ENCODE measurements at regions not wholly inside any gene's neighbourhood (a gene's known extent, or its start where the extent isn't known, plus 50 kb on each side); places are given as distances from the start of the nearest gene placed in this dataset.

DNA sequence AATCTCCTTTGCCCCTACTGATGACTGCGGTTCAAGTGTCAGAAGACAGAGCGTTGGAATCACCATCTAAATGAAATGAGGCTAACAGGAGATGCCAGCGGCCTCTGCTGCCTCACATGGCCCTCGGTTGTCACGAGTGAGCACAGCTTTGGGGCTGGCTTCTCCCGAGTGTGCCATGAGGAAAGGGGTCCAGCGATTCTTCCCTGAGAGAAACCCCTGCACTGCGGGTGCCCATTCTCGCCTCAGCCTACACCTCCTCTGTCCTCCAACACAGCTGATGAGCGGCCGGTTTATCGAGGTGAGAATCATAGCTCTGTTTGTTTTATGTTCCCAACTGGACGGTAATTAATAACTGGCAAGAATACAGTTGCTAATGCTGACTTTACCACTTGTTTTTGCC lies 144.7 kb upstream of the RPS6KA2 start:
- H3K36me3 ChIP-seq (ENCODE audit: control insufficient read depth, insufficient read depth, low read length) = no peaks in the 10 kb centered on the region
- TF ChIP-seq CTCF (IDR thresholded peaks at IDR 0.05; ENCODE audit: insufficient read depth, low read length, severe bottlenecking) = no peak
- no peak overlapping the region for H3K4me3 ChIP-seq (ENCODE audit: low read depth, low read length)
- H3K27me3 ChIP-seq (ENCODE audit: control insufficient read depth, insufficient read depth, low read length) = peaks cover 2% of the 10 kb centered on the region
- FAIRE-seq (no peak), DNase-seq (ENCODE audit: low read depth) (no peak)

DNA sequence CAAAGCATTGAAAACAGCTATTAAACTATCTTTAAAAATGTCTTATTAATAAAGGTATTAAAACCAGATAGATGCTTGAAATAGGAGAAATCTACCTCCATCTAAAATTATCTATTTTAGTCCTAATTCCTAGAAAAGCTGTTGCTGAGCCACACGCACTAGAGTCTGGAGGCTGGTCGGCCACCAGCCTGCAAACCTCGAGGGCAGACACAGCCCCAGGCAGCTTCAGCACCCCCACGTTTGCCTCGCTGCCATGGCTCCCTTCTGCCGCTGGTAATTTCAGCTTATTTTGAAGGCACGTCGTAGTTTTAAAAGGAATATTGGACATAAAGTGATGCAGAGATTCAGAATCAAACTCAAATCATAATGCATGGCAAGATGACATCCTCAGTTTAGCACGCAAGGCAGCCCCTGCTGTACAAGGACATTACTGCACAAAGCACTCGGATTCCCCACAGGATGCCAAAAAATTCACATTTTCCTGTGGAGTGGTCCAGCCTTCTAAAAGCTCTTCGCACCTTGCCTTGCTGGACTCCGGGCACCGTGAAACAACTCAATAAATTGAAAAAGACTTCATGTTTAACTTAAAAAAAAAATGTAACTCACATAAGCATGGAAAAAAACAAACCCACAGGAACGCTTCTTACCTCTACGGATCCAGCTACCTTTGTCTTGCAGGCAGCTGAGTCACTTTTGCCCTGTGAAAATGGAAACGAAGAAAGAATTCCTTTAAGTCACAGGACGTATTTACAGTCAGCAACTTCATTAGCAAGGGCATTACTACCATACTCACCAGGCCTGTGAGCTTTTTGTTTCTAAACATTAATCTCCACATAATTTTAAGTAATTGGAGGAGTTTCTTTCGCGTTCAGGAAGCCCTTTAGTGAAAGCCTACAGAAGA lies 143.4 kb upstream of the RPS6KA2 start:
- FAIRE-seq = no peak
- Histone ChIP-seq H3K36me3 (ENCODE audit: control insufficient read depth, insufficient read depth, low read length) (no peaks in the 10 kb centered on the region), H3K4me3 (ENCODE audit: low read depth, low read length) (no peak overlapping the region), H3K27me3 (ENCODE audit: control insufficient read depth, insufficient read depth, low read length) (peaks cover 2% of the 10 kb centered on the region)
- no peak for DNase-seq (ENCODE audit: low read depth)
- TF ChIP-seq CTCF (IDR thresholded peaks at IDR 0.05; ENCODE audit: insufficient read depth, low read length, severe bottlenecking) = no peak

GRCh38 chr6:166769648-166770047 lies 142.6 kb upstream of the RPS6KA2 start:
- Histone ChIP-seq H3K4me3 (ENCODE audit: low read depth, low read length) (no peak overlapping the region), H3K36me3 (ENCODE audit: control insufficient read depth, insufficient read depth, low read length) (no peaks in the 10 kb centered on the region), H3K27me3 (ENCODE audit: control insufficient read depth, insufficient read depth, low read length) (peaks cover 2% of the 10 kb centered on the region)
- DNase-seq (ENCODE audit: low read depth) (no peak), FAIRE-seq (no peak)
- no peak for TF ChIP-seq CTCF (IDR thresholded peaks at IDR 0.05; ENCODE audit: insufficient read depth, low read length, severe bottlenecking)

- TF ChIP-seq CTCF (IDR thresholded peaks at IDR 0.05; ENCODE audit: insufficient read depth, low read length, severe bottlenecking) = no peak
- H3K4me3 ChIP-seq (ENCODE audit: low read depth, low read length) = no peak overlapping the region
- peaks cover 2% of the 10 kb centered on the region for H3K27me3 ChIP-seq (ENCODE audit: control insufficient read depth, insufficient read depth, low read length)
- DNase-seq (ENCODE audit: low read depth) (no peak), FAIRE-seq (no peak)
- H3K36me3 ChIP-seq (ENCODE audit: control insufficient read depth, insufficient read depth, low read length) = no peaks in the 10 kb centered on the region
Measured at GRCh38 chr6:166768761-166769160, 141.7 kb upstream of the RPS6KA2 start.

GRCh38 chr6:166767230-166767629 lies 140.2 kb upstream of the RPS6KA2 start:
- FAIRE-seq (no peak), DNase-seq (ENCODE audit: low read depth) (no peak)
- no peak for TF ChIP-seq CTCF (IDR thresholded peaks at IDR 0.05; ENCODE audit: insufficient read depth, low read length, severe bottlenecking)

More at GRCh38 chr6:166767230-166767629, 140.2 kb upstream of the RPS6KA2 start:
- H3K4me3 ChIP-seq (ENCODE audit: low read depth, low read length) = no peak overlapping the region
- peaks cover 2% of the 10 kb centered on the region for H3K27me3 ChIP-seq (ENCODE audit: control insufficient read depth, insufficient read depth, low read length)
- no peaks in the 10 kb centered on the region for H3K36me3 ChIP-seq (ENCODE audit: control insufficient read depth, insufficient read depth, low read length)
